ENCODE measurements at regions not wholly inside any gene's neighbourhood (a gene's known extent, or its start where the extent isn't known, plus 50 kb on each side); places are given as distances from the start of the nearest gene placed in this dataset.
"Not testable (repeated sequence)": the region's sequence is repeated elsewhere in the genome, so short reads cannot be mapped to it uniquely, and the experiment has no call there.

DNA sequence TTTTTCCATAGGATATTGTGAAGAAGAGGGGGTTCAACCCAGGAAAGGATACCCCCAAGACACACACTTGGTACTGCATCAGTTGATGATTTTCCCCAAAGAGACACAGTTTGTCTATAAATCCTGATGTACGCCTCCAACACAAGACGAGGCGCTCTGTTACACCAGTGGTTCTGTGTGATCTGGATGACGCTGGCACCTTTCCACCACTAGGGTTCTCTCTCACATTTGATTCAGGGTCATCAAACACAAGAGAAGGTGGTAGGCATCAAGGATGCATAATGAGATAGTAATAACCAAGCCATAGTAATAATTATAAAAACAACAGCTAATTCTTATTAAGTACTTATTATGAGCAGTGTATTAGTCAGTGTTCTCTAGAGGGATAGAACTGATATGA is 508.8 kb upstream of the ZP4 start:
- intact Hi-C loops (cut with DNase I, micrococcal nuclease), result no loop called here
- Histone ChIP-seq H3K4me3 (no peak overlapping the region), H3K4me1 (ENCODE audit: low read depth) (no peaks in the 10 kb centered on the region), H3K36me3 (ENCODE audit: low read depth) (no peaks in the 10 kb centered on the region), H3K9me3 (no peaks in the 10 kb centered on the region)
- DNase-seq (peak in 1 of 3 donors; percentile 1), ATAC-seq (no peak)
- TF ChIP-seq, protein P1, sequence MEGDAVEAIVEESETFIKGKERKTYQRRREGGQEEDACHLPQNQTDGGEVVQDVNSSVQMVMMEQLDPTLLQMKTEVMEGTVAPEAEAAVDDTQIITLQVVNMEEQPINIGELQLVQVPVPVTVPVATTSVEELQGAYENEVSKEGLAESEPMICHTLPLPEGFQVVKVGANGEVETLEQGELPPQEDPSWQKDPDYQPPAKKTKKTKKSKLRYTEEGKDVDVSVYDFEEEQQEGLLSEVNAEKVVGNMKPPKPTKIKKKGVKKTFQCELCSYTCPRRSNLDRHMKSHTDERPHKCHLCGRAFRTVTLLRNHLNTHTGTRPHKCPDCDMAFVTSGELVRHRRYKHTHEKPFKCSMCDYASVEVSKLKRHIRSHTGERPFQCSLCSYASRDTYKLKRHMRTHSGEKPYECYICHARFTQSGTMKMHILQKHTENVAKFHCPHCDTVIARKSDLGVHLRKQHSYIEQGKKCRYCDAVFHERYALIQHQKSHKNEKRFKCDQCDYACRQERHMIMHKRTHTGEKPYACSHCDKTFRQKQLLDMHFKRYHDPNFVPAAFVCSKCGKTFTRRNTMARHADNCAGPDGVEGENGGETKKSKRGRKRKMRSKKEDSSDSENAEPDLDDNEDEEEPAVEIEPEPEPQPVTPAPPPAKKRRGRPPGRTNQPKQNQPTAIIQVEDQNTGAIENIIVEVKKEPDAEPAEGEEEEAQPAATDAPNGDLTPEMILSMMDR (IDR thresholded peaks at IDR 0.05), result no peak

DNA sequence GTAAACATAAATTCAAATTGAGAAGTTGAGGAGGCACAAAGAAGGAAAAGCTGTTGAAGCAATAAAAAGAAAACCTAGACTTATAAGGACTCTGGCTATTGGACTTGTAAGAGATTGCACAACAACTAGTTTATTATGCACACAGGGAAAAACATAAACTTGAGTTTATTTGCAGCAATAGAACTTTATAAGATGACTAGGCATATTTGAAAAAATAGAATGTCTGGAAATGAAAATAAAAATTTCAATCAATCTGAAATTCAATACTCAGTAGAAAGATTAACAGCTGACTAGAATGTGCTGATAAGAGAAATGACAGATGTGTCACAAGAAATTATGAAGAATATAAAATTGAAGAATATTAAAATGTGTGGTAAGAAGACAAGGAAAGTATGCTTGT is 505.4 kb upstream of the ZP4 start:
- Histone ChIP-seq H3K36me3 (ENCODE audit: low read depth) (no peaks in the 10 kb centered on the region), H3K9me3 (no peaks in the 10 kb centered on the region), H3K4me3 (no peak overlapping the region), H3K4me1 (ENCODE audit: low read depth) (no peaks in the 10 kb centered on the region)
- no peak for ATAC-seq
- TF ChIP-seq, protein P1 (IDR thresholded peaks at IDR 0.05), result no peak
- intact Hi-C loops (cut with DNase I, micrococcal nuclease), result no loop called here
- DNase-seq, result no peak

- H3K4me3 ChIP-seq, result no peak overlapping the region
- TF ChIP-seq, protein P1 (IDR thresholded peaks at IDR 0.05), result no peak
- ATAC-seq (no peak), DNase-seq (no peak)
- H3K9me3 ChIP-seq, result no peaks in the 10 kb centered on the region
- no peaks in the 10 kb centered on the region for H3K36me3 ChIP-seq (ENCODE audit: low read depth)
- intact Hi-C loops (cut with DNase I, micrococcal nuclease), result no loop called here
- H3K4me1 ChIP-seq (ENCODE audit: low read depth), result no peaks in the 10 kb centered on the region
These were observed 493.7 kb upstream of the ZP4 start for GRCh38 chr1:238384381-238384780.

DNA sequence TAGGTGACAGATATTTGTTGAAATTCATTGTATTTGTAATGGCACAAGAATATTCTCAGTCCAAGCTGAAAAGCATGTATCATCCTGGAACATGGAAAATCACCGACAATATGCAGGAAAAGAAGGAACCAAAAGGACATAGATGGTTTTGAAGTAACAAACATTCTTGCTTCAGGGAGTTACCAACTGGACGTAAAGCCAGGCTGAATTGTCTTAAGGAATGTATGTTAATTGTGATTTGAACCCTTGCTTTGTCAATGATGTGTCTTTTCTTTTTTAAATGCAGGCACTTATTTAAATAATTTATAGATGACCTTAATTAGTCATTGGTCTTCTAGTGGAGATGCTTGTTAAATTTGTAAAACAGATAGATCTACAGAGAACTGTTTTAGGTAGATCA is 489.4 kb upstream of the ZP4 start:
- Histone ChIP-seq H3K9me3 (no peaks in the 10 kb centered on the region), H3K4me3 (no peak overlapping the region), H3K4me1 (ENCODE audit: low read depth) (no peaks in the 10 kb centered on the region), H3K36me3 (ENCODE audit: low read depth) (no peaks in the 10 kb centered on the region)
- DNase-seq, result no peak
- intact Hi-C loops (cut with DNase I, micrococcal nuclease), result no loop called here
- TF ChIP-seq, protein P1 (IDR thresholded peaks at IDR 0.05), result no peak
- no peak for ATAC-seq

DNA sequence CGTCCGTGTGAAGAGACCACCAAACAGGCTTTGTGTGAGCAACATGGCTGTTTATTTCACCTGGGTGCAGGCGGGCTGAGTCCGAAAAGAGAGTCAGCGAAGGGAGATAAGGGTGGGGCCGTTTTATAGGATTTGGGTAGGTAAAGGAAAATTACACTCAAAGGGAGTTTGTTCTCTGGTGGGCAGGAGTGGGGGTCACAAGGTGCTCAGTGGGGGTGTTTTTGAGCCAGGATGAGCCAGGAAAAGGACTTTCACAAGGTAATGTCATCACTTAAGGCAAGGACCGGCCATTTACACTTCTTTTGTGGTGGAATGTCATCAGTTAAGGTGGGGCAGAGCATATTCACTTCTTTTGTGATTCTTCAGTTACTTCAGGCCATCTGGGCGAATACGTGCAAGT is 488.7 kb upstream of the ZP4 start:
- H3K36me3 ChIP-seq (ENCODE audit: low read depth); intact Hi-C loops (cut with DNase I, micrococcal nuclease); ATAC-seq; H3K4me1 ChIP-seq (ENCODE audit: low read depth); H3K4me3 ChIP-seq; DNase-seq; H3K9me3 ChIP-seq: not testable (repeated sequence)

- H3K9me3 ChIP-seq, result no peaks in the 10 kb centered on the region
- TF ChIP-seq, protein P1 (IDR thresholded peaks at IDR 0.05), result no peak
- H3K4me1 ChIP-seq (ENCODE audit: low read depth), result no peaks in the 10 kb centered on the region
- H3K4me3 ChIP-seq, result no peak overlapping the region
- no peak for ATAC-seq
- H3K36me3 ChIP-seq (ENCODE audit: low read depth), result no peaks in the 10 kb centered on the region
- no peak for DNase-seq
- intact Hi-C loops (cut with DNase I, micrococcal nuclease), result no loop called here
These were observed 486.7 kb upstream of the ZP4 start for GRCh38 chr1:238377280-238377919.

Measured in mucosa of descending colon (tissue), 3 donors.